Trophoblast cell (in vitro differentiated cells and primary cell): ENCODE measurements at regions not wholly inside any gene's neighbourhood (a gene's known extent, or its start where the extent isn't known, plus 50 kb on each side); places are given as distances from the start of the nearest gene placed in this dataset.
A peak's percentile ranks its signal among the peaks of the same experiment; 100 is the strongest.

ENCODE experiments used
- DNase-seq, 2 donors: peaks; one replicate each; pipeline ENCODE4 v3.0.0-alpha.2; 2016
- H2AFZ ChIP-seq: 2 replicates; pipeline ENCODE4 v1.6.1; 2013; ENCODE audit warnings: low read length, moderate library complexity, mild to moderate bottlenecking; ENCODE audit not compliant: insufficient read depth, poor library complexity
- H2AK5ac ChIP-seq: 2 replicates; pipeline ENCODE4 v1.6.1; 2013; ENCODE audit warnings: mild to moderate bottlenecking, low read length
- H2BK120ac ChIP-seq: 2 replicates; pipeline ENCODE4 v1.6.1; 2013; ENCODE audit warnings: low read length, mild to moderate bottlenecking, moderate library complexity; ENCODE audit not compliant: insufficient read depth, poor library complexity
- H2BK12ac ChIP-seq: 2 replicates; pipeline ENCODE4 v1.6.1; 2013; ENCODE audit warnings: mild to moderate bottlenecking, low read length, moderate library complexity
- H2BK5ac ChIP-seq: 2 replicates; pipeline ENCODE4 v1.6.1; 2013; ENCODE audit warnings: low read length, low read depth, moderate library complexity, mild to moderate bottlenecking; ENCODE audit not compliant: poor library complexity
- H3K14ac ChIP-seq: 2 replicates; pipeline ENCODE4 v1.6.1; 2013; ENCODE audit warnings: mild to moderate bottlenecking, low read length
- H3K18ac ChIP-seq: 2 replicates; pipeline ENCODE4 v1.6.1; 2013; ENCODE audit warnings: mild to moderate bottlenecking, low read length
- H3K23ac ChIP-seq: 2 replicates; pipeline ENCODE4 v1.6.1; 2013; ENCODE audit warnings: low read length
- H3K27ac ChIP-seq: 2 replicates; pipeline ENCODE4 v1.5.1; 2013; ENCODE audit warnings: low read depth, mild to moderate bottlenecking, inconsistent platforms, low read length, moderate library complexity
- H3K27me3 ChIP-seq: 2 replicates; pipeline ENCODE4 v1.6.1; 2013; ENCODE audit warnings: inconsistent platforms, mild to moderate bottlenecking, low read length, moderate library complexity; ENCODE audit not compliant: insufficient read depth
- H3K36me3 ChIP-seq, 2 experiments: 1 replicate in 1 of 2; 2 replicates in 1 of 2; pipeline ENCODE4 v1.6.1; 2013; ENCODE audit warnings: low read length in 2 of 2, mild to moderate bottlenecking in 2 of 2, moderate library complexity in 1 of 2; ENCODE audit not compliant: insufficient read depth in 2 of 2, control insufficient read depth in 1 of 2
- H3K4ac ChIP-seq: 2 replicates; pipeline ENCODE4 v1.6.1; 2013; ENCODE audit warnings: low read depth, mild to moderate bottlenecking, low read length, moderate library complexity
- H3K4me1 ChIP-seq, 2 experiments: 1 replicate in 1 of 2; 2 replicates in 1 of 2; pipeline ENCODE4 v1.6.1; 2013; ENCODE audit warnings: low read length in 2 of 2, mild to moderate bottlenecking in 2 of 2, moderate library complexity in 1 of 2; ENCODE audit not compliant: insufficient read depth in 2 of 2, control insufficient read depth in 1 of 2
- H3K4me2 ChIP-seq: 2 replicates; pipeline ENCODE4 v1.6.1; 2013; ENCODE audit warnings: inconsistent platforms, mild to moderate bottlenecking, low read length, moderate library complexity
- H3K4me3 ChIP-seq: 2 replicates; pipeline ENCODE4 v1.5.1; 2013; ENCODE audit warnings: mild to moderate bottlenecking, low read depth, low read length, inconsistent platforms
- H3K79me1 ChIP-seq: one replicate; pipeline ENCODE4 v1.6.1; 2013; ENCODE audit warnings: low read length
- H3K79me2 ChIP-seq: 2 replicates; pipeline ENCODE4 v1.6.1; 2013; ENCODE audit warnings: low read length, mild to moderate bottlenecking; ENCODE audit not compliant: control insufficient read depth, insufficient read depth, poor library complexity
- H3K9ac ChIP-seq: 2 replicates; pipeline ENCODE4 v1.6.1; 2013; ENCODE audit warnings: mild to moderate bottlenecking, low read length
- H3K9me3 ChIP-seq: 2 replicates; pipeline ENCODE4 v1.6.1; 2013; ENCODE audit warnings: low read depth, mild to moderate bottlenecking, control low read depth, inconsistent platforms, low read length; ENCODE audit not compliant: insufficient read depth
- H4K12ac ChIP-seq: 2 replicates; pipeline ENCODE4 v1.6.1; 2013; ENCODE audit warnings: low read depth, mild to moderate bottlenecking, low read length, moderate library complexity
- H4K8ac ChIP-seq: 2 replicates; pipeline ENCODE4 v1.6.1; 2013; ENCODE audit warnings: low read depth, mild to moderate bottlenecking, low read length, moderate library complexity
- H4K91ac ChIP-seq: one replicate; pipeline ENCODE4 v1.6.1; 2013; ENCODE audit warnings: low read depth, mild to moderate bottlenecking, low read length, moderate library complexity
- WGBS: extraction: QIAGEN DNeasy Blood & Tissue Kit; methylation state at CpG from one replicate; pipeline ENCODE4 v1.1.7; 2013; ENCODE audit warnings: missing lambda C conversion rate; ENCODE audit not compliant: insufficient read length, insufficient coverage; ENCODE audit errors: extremely low coverage; 5-methylcytosine and 5-hydroxymethylcytosine counted together

DNA sequence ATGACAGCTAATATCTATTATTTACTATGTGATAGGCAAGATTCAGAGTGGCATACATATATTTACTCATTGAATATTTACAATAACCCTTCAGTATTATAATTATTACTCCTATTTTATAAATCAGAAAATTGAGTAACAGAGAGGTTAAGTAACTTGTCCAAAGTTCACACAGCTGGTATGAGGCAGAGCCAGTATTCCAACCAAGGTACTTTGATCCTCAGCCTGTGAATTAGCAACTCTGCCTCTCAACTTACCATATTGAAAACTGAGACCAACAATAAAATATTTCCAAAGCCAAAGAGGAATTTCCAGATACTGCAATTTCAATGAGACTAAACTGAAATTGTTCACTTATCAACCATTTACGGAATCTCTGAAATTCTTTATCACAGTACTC, 67.9 kb upstream of the TSLP start:
- Histone ChIP-seq H3K9me3 (no peaks in the 10 kb centered on the region), H4K8ac (no peak overlapping the region), H3K27ac (no peak overlapping the region), H2AFZ (no peak overlapping the region), H3K27me3 (no peaks in the 10 kb centered on the region), H3K79me1 (no peaks in the 10 kb centered on the region), H3K4me2 (no peak overlapping the region), H4K12ac (no peak overlapping the region), H3K14ac (no peak overlapping the region), H2BK5ac (no peak overlapping the region), H3K9ac (no peak overlapping the region), H3K23ac (no peak overlapping the region), H3K18ac (no peak overlapping the region), H4K91ac (no peak overlapping the region), H2BK120ac (no peak overlapping the region), H3K4me3 (no peak overlapping the region), H2BK12ac (no peak overlapping the region), H2AK5ac (no peak overlapping the region), H3K4me1 (no peaks in the 10 kb centered on the region), H3K36me3 (no peaks in the 10 kb centered on the region), H3K4ac (no peak overlapping the region), H3K79me2 (no peaks in the 10 kb centered on the region)
- WGBS, result no CpG with 5 or more reads among the region's 1 CpG
- DNase-seq, result peak; percentile 37 to 71

GRCh38 chr5:111004291-111004690, 67.2 kb upstream of the TSLP start:
- H3K4me3 ChIP-seq, result no peak overlapping the region
- H3K18ac ChIP-seq, result no peak overlapping the region
- no peak overlapping the region for H2BK120ac ChIP-seq
- no peak overlapping the region for H4K12ac ChIP-seq
- H3K4me1 ChIP-seq, result no peaks in the 10 kb centered on the region
- no peaks in the 10 kb centered on the region for H3K79me1 ChIP-seq
- no peak overlapping the region for H4K91ac ChIP-seq
- no peak overlapping the region for H4K8ac ChIP-seq
- no peak overlapping the region for H3K4me2 ChIP-seq
- no peak overlapping the region for H3K14ac ChIP-seq
- no peak overlapping the region for H2AK5ac ChIP-seq
- H3K27me3 ChIP-seq, result no peaks in the 10 kb centered on the region
- H2AFZ ChIP-seq, result no peak overlapping the region
- no peak overlapping the region for H3K23ac ChIP-seq
- no peak overlapping the region for H2BK12ac ChIP-seq
- no peaks in the 10 kb centered on the region for H3K79me2 ChIP-seq
- H3K4ac ChIP-seq, result no peak overlapping the region
- H3K36me3 ChIP-seq, result no peaks in the 10 kb centered on the region
- no peak overlapping the region for H2BK5ac ChIP-seq
- H3K9me3 ChIP-seq, result no peaks in the 10 kb centered on the region
- DNase-seq, result peak; percentile 95 to 98
- no CpG with 5 or more reads among the region's 9 CpGs for WGBS
- H3K9ac ChIP-seq, result no peak overlapping the region
- H3K27ac ChIP-seq, result no peak overlapping the region

DNA sequence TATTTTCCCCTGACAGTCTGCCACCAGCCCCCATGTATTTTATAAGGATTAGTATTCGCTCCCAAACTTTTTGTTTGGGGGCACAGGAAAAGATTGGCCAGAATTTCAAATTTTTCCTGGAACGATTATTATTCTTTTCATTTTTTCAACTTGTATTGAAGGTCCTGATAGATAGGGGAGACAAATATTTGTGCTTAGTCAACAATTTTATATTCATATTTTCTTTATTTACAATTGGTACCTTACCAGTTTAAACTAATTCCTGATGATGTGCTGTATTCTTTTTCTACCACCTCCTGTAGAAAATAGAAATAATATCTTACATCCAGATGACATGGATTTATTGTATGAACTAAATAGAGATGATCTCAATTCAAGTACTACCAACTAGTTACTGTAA, 60.7 kb upstream of the TSLP start:
- H4K8ac ChIP-seq, result no peak overlapping the region
- no peaks in the 10 kb centered on the region for H3K79me2 ChIP-seq
- H3K4me1 ChIP-seq, result no peaks in the 10 kb centered on the region
- H3K27me3 ChIP-seq, result no peaks in the 10 kb centered on the region
- H2BK12ac ChIP-seq, result no peak overlapping the region
- no peak overlapping the region for H2BK120ac ChIP-seq
- no peaks in the 10 kb centered on the region for H3K79me1 ChIP-seq
- H4K12ac ChIP-seq, result no peak overlapping the region
- no peak overlapping the region for H4K91ac ChIP-seq
- H3K27ac ChIP-seq, result no peak overlapping the region
- H3K4me3 ChIP-seq, result no peak overlapping the region
- H3K4me2 ChIP-seq, result no peak overlapping the region
- no peak overlapping the region for H2AK5ac ChIP-seq
- no peak overlapping the region for H3K14ac ChIP-seq
- no peaks in the 10 kb centered on the region for H3K36me3 ChIP-seq
- no peak overlapping the region for H3K4ac ChIP-seq
- no peak overlapping the region for H3K9ac ChIP-seq
- no peak for DNase-seq
- H3K23ac ChIP-seq, result no peak overlapping the region
- no peak overlapping the region for H2AFZ ChIP-seq
- H3K18ac ChIP-seq, result no peak overlapping the region
- H3K9me3 ChIP-seq, result no peaks in the 10 kb centered on the region
- no CpG with 5 or more reads among the region's 2 CpGs for WGBS
- no peak overlapping the region for H2BK5ac ChIP-seq

DNA sequence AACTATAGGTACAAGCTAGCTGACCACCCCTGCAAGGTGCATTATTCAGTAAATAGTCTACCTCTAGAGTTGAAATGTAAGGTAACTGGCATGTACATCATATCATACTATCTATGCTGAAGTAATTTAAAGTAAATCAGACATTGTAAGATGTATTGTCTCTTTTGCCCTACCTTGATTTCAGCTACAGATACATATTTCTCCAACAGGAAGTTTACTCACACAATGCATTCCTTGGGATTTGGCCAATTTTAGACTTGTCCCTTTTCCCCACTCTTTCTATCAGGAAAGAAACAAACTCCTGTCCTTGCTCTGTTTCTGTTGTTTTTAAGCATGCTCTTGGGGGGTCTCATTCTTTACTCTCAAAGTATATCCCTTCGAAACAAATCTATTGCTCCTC, 58.5 kb upstream of the TSLP start:
- Histone ChIP-seq H3K9me3 (no peaks in the 10 kb centered on the region), H3K14ac (no peak overlapping the region), H3K36me3 (no peaks in the 10 kb centered on the region), H3K18ac (no peak overlapping the region), H3K27ac (no peak overlapping the region), H4K12ac (no peak overlapping the region), H3K23ac (no peak overlapping the region), H2BK12ac (no peak overlapping the region), H4K91ac (no peak overlapping the region), H3K79me2 (no peaks in the 10 kb centered on the region), H2BK120ac (no peak overlapping the region), H3K4ac (no peak overlapping the region), H3K79me1 (no peaks in the 10 kb centered on the region), H2BK5ac (no peak overlapping the region), H3K4me2 (no peak overlapping the region), H2AK5ac (no peak overlapping the region), H4K8ac (no peak overlapping the region), H3K4me3 (no peak overlapping the region), H3K9ac (no peak overlapping the region), H3K4me1 (no peaks in the 10 kb centered on the region), H2AFZ (no peak overlapping the region), H3K27me3 (no peaks in the 10 kb centered on the region)
- DNase-seq, result no peak
- no CpG with 5 or more reads among the region's 1 CpG for WGBS
